Activated CD8-positive, alpha-beta memory T cell treated with anti-CD3 and anti-CD28 coated beads for 48 hours (primary cell): ENCODE measurements at regions not wholly inside any gene's neighbourhood (a gene's known extent, or its start where the extent isn't known, plus 50 kb on each side); places are given as distances from the start of the nearest gene placed in this dataset.

Experiments
- DNase-seq, 3 experiments: peaks; one replicate each; pipeline ENCODE4 v3.0.0-alpha.2; 2020; ENCODE audit warnings: low read depth in 2 of 3, low spot score in 2 of 3

GRCh38 chr4:126715067-126715466 lies 917.7 kb upstream of the INTU start:
- DNase-seq = no peak

- no peak for DNase-seq
Observed at GRCh38 chr4:126715681-126716080, 917.1 kb upstream of the INTU start.

GRCh38 chr4:126718136-126718535 lies 914.6 kb upstream of the INTU start:
- no peak for DNase-seq

- no peak for DNase-seq
Observed at GRCh38 chr4:126719852-126720251, 912.9 kb upstream of the INTU start.

- no peak for DNase-seq
Observed at GRCh38 chr4:126725906-126726305, 906.9 kb upstream of the INTU start.

- DNase-seq = no peak
Observed at GRCh38 chr4:126727461-126727860, 905.3 kb upstream of the INTU start.

- no peak for DNase-seq
Observed at GRCh38 chr4:126731062-126731461, 901.7 kb upstream of the INTU start.

GRCh38 chr4:126733301-126733700 lies 899.5 kb upstream of the INTU start:
- DNase-seq = no peak

GRCh38 chr4:126734465-126734864 lies 898.3 kb upstream of the INTU start:
- DNase-seq = no peak

GRCh38 chr4:126735294-126736132 lies 897.2 kb upstream of the INTU start:
- DNase-seq = no peak

GRCh38 chr4:126736133-126736518 lies 896.6 kb upstream of the INTU start:
- DNase-seq = no peak

GRCh38 chr4:126737899-126738526 lies 894.7 kb upstream of the INTU start:
- no peak for DNase-seq

- DNase-seq = no peak
Observed at GRCh38 chr4:126738527-126738923, 894.2 kb upstream of the INTU start.

- no peak for DNase-seq
Observed at GRCh38 chr4:126738926-126739325, 893.8 kb upstream of the INTU start.

- no peak for DNase-seq
Observed at GRCh38 chr4:126740687-126741086, 892.1 kb upstream of the INTU start.

- no peak for DNase-seq
Observed at GRCh38 chr4:126742048-126742447, 890.7 kb upstream of the INTU start.

GRCh38 chr4:126742885-126743284 lies 889.9 kb upstream of the INTU start:
- no peak for DNase-seq

GRCh38 chr4:126748736-126749135 lies 884.0 kb upstream of the INTU start:
- no peak for DNase-seq

GRCh38 chr4:126750723-126751122 lies 882.0 kb upstream of the INTU start:
- no peak for DNase-seq

GRCh38 chr4:126752126-126752525 lies 880.6 kb upstream of the INTU start:
- no peak for DNase-seq

- no peak for DNase-seq
Observed at GRCh38 chr4:126752702-126753101, 880.1 kb upstream of the INTU start.

GRCh38 chr4:126753592-126753991 lies 879.2 kb upstream of the INTU start:
- DNase-seq = no peak

- no peak for DNase-seq
Observed at GRCh38 chr4:126755506-126755905, 877.3 kb upstream of the INTU start.
